Heart left ventricle (tissue), 13 donors: ENCODE measurements at regions not wholly inside any gene's neighbourhood (a gene's known extent, or its start where the extent isn't known, plus 50 kb on each side); places are given as distances from the start of the nearest gene placed in this dataset.

Experiments
- CTCF ChIP-seq, 12 donors: fragments of 200-600 bp; sonication (generic) in 4 of 12; IDR thresholded peaks; one replicate each; pipeline versions ENCODE4 v1.5.0 to v1.8.0; 2018 to 2022; ENCODE audit warnings: antibody characterized with exemption in 12 of 12, mild to moderate bottlenecking in 5 of 12
- POLR2A ChIP-seq, 2 donors: fragments of 450-650 bp; IDR thresholded peaks; one replicate each; pipeline ENCODE4 v1.6.1; 2017; ENCODE audit warnings: antibody characterized with exemption in 2 of 2, mild to moderate bottlenecking in 2 of 2, moderate library complexity in 2 of 2
- donor health status: ischemic (EF 13 %, LVEDD 7.1; RV severe dilation, severe dysfunction).
- donor health status: DM: no; HTN: yes; CAD: no.
- donor health status: DM: no; HTN: no; CAD: no.
- donor health status: ischemic (EF 25% LVEDD 6.9; RV normal size, moderate dysfunction).
- donor health status: ischemic (EF 25% LVEDD 5.7; RV mildly dilated, moderate dysfunction).
- donor health status: ischemic (EF 35%, LVEDD 5.7; RV mildly dilated, moderate dysfunction).
- donor health status: nonischemic (EF 11% LVEDD 7.7; RV severe dilation, severe dysfunction).
- donor health status: DM: yes; HTN: yes; CAD: no.
- donor health status: PGD.
- donor health status: ischemic (EF 29% LVEDD 5.4; RV normal size, mild dysfunction).
- donor health status: nonischemic (EF 23%, LVEDD 6.1; RV moderate dilation, normal function).

GRCh38 chr21:25330266-25330665, 277.0 kb downstream of the MRPL39 start:
- no peak for TF ChIP-seq CTCF (IDR thresholded peaks at IDR 0.05)
- TF ChIP-seq POLR2A (IDR thresholded peaks at IDR 0.05): no peak
